GM23338 (cell line): ENCODE measurements at regions not wholly inside any gene's neighbourhood (a gene's known extent, or its start where the extent isn't known, plus 50 kb on each side); places are given as distances from the start of the nearest gene placed in this dataset.

Experiments used
- ATAC-seq: fragments of 200-7000 bp; cut with Tn5 transposase; 3 replicates; pipeline ENCODE4 v1.9.1; 2020
- DNase-seq: peaks from one replicate; pipeline ENCODE4 v3.0.0-alpha.2; 2015; ENCODE audit warnings: low spot score
- H2AFZ ChIP-seq: fragments of 200-600 bp; sonication (generic); 2 replicates; pipeline ENCODE4 v1.8.0; 2016; ENCODE audit warnings: antibody characterized with exemption, mild to moderate bottlenecking, moderate library complexity
- H3F3A ChIP-seq: fragments of 200-600 bp; sonication (generic); replicated peaks from 2 replicates; pipeline ENCODE4 v1.8.0; 2017; ENCODE audit warnings: antibody characterized with exemption, mixed run types, low read depth
- H3K27ac ChIP-seq: fragments of 200-600 bp; sonication (generic); 2 replicates; pipeline ENCODE4 v1.6.1; 2016; ENCODE audit warnings: low read depth
- H3K27me3 ChIP-seq: fragments of 200-600 bp; sonication (generic); 2 replicates; pipeline ENCODE4 v1.8.0; 2016; ENCODE audit warnings: mild to moderate bottlenecking, mixed run types, moderate library complexity; ENCODE audit not compliant: insufficient read depth
- H3K36me3 ChIP-seq: fragments of 200-600 bp; sonication (generic); 2 replicates; pipeline ENCODE4 v1.8.0; 2016; ENCODE audit warnings: mild to moderate bottlenecking; ENCODE audit not compliant: insufficient read depth
- H3K4me1 ChIP-seq: fragments of 200-600 bp; sonication (generic); 2 replicates; pipeline ENCODE4 v1.8.0; 2016; ENCODE audit warnings: mild to moderate bottlenecking, moderate library complexity; ENCODE audit not compliant: insufficient read depth
- H3K4me2 ChIP-seq: fragments of 200-600 bp; sonication (generic); 2 replicates; pipeline ENCODE4 v1.7.1; 2017; ENCODE audit warnings: mixed run types
- H3K4me3 ChIP-seq: fragments of 200-600 bp; sonication (generic); 2 replicates; pipeline ENCODE4 v1.6.1; 2016; ENCODE audit warnings: mixed run types
- H3K79me2 ChIP-seq: fragments of 200-600 bp; sonication (generic); replicated peaks from 2 replicates; pipeline ENCODE4 v1.8.0; 2017; ENCODE audit warnings: mild to moderate bottlenecking; ENCODE audit not compliant: insufficient read depth
- H3K9me2 ChIP-seq: fragments of 200-600 bp; sonication (generic); 2 replicates; pipeline ENCODE4 v1.8.0; 2017; ENCODE audit not compliant: insufficient read depth
- H4K20me1 ChIP-seq: fragments of 200-600 bp; sonication (generic); replicated peaks from 2 replicates; pipeline ENCODE4 v1.8.0; 2017; ENCODE audit warnings: mild to moderate bottlenecking; ENCODE audit not compliant: insufficient read depth
- H3K27ac Mint-ChIP-seq: 2 replicates; pipeline ENCODE4 v1.8.0; 2020; ENCODE audit warnings: inconsistent platforms, mild to moderate bottlenecking, moderate library complexity, mixed read lengths
- H3K27me3 Mint-ChIP-seq: 3 replicates; pipeline ENCODE4 v1.8.0; 2022; ENCODE audit warnings: low read depth, mild to moderate bottlenecking, moderate library complexity, mixed read lengths, inconsistent platforms; ENCODE audit not compliant: insufficient read depth, poor library complexity
- H3K36me3 Mint-ChIP-seq: 3 replicates; pipeline ENCODE4 v1.8.0; 2021; ENCODE audit warnings: low read depth, mild to moderate bottlenecking, inconsistent platforms, moderate library complexity, mixed read lengths
- H3K4me1 Mint-ChIP-seq: 3 replicates; pipeline ENCODE4 v1.8.0; 2020; ENCODE audit warnings: mild to moderate bottlenecking, inconsistent platforms, mixed read lengths
- H3K4me3 Mint-ChIP-seq: 3 replicates; pipeline ENCODE4 v1.8.0; 2021; ENCODE audit warnings: moderate library complexity, mild to moderate bottlenecking, inconsistent platforms, mixed read lengths
- H3K9me3 Mint-ChIP-seq: 3 replicates; pipeline ENCODE4 v1.8.0; 2020; ENCODE audit warnings: moderate library complexity, mild to moderate bottlenecking, inconsistent platforms, mixed read lengths
- CREB1 ChIP-seq: fragments of 250-450 bp; sonication (Bioruptor Pico); IDR thresholded peaks from 2 replicates; pipeline ENCODE4 v1.5.0; 2020; ENCODE audit warnings: low read depth, mild to moderate bottlenecking, moderate library complexity
- EZH2 ChIP-seq: fragments of 200-600 bp; sonication (generic); IDR thresholded peaks from one replicate; pipeline ENCODE4 v1.8.0; 2017; ENCODE audit warnings: antibody characterized with exemption, mild to moderate bottlenecking, low read depth; ENCODE audit not compliant: unreplicated experiment
- EZH2phosphoT487 ChIP-seq: fragments of 200-600 bp; sonication (generic); IDR thresholded peaks from one replicate; pipeline ENCODE4 v1.8.1; 2018; ENCODE audit warnings: antibody characterized with exemption; ENCODE audit not compliant: unreplicated experiment
- NANOG ChIP-seq: IDR thresholded peaks from 2 replicates; pipeline ENCODE4 v1.6.1; 2016; ENCODE audit warnings: antibody characterized with exemption, borderline replicate concordance
- POLR2AphosphoS5 ChIP-seq: IDR thresholded peaks from 2 replicates; pipeline ENCODE4 v1.6.1; 2016; ENCODE audit warnings: antibody characterized with exemption, low read depth
- STAT1 ChIP-seq: IDR thresholded peaks from one replicate; pipeline ENCODE4 v1.6.1; 2016; ENCODE audit warnings: antibody characterized with exemption; ENCODE audit not compliant: unreplicated experiment
- ZNF114 ChIP-seq: fragments of 250-450 bp; sonication (Bioruptor Pico); IDR thresholded peaks from 2 replicates; pipeline ENCODE4 v1.5.0; 2020; ENCODE audit warnings: mild to moderate bottlenecking, moderate library complexity
- ZNF331 ChIP-seq: fragments of 250-450 bp; sonication (Bioruptor Pico); IDR thresholded peaks from 2 replicates; pipeline ENCODE4 v1.5.0; 2020; ENCODE audit warnings: low read depth, mild to moderate bottlenecking, moderate library complexity
- TF ChIP-seq, protein P1 (sequence below), 2 experiments: fragments of 200-600 bp in 1 of 2; sonication (generic) in 1 of 2; conservative IDR thresholded peaks; 2 replicates each; pipeline versions ENCODE4 v1.5.1 to v1.6.1; 2016 to 2017; ENCODE audit warnings: antibody characterized with exemption in 2 of 2, low read depth in 2 of 2, mild to moderate bottlenecking in 2 of 2, moderate library complexity in 1 of 2
- TF ChIP-seq, protein P2 (sequence below): IDR thresholded peaks from 2 replicates; pipeline ENCODE4 v1.6.1; 2016; ENCODE audit warnings: antibody characterized with exemption
- TF ChIP-seq, protein P3 (sequence below): fragments of 250-450 bp; sonication (Bioruptor Pico); IDR thresholded peaks from 2 replicates; pipeline ENCODE4 v1.5.0; 2020; ENCODE audit warnings: mild to moderate bottlenecking, moderate library complexity

DNA sequence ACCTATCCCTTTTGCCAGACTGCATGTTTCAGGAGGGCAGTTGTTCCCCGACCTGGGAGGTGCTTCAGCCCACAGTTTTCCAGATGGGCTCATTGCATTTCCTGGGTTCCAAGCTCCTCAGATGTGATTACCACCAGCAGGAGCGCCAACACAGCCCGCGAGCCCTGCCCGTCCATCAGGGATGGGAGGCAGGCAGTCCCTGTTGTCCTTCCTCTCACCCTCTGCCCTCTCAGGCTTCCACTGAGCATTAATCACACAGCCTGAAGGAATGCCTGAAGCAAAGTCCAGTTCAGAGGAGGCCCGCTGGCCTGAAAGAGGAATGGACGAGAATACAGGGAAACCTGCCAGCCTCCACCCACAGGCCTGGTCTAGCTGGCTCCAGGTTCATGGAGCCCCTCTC, 256.3 kb upstream of the SDK2 start (continued):
- TF ChIP-seq EZH2phosphoT487, result no peak
- TF ChIP-seq CREB1 (CRISPR knock-in tag), result no peak
- no peak for TF ChIP-seq NANOG
- TF ChIP-seq, protein P1, sequence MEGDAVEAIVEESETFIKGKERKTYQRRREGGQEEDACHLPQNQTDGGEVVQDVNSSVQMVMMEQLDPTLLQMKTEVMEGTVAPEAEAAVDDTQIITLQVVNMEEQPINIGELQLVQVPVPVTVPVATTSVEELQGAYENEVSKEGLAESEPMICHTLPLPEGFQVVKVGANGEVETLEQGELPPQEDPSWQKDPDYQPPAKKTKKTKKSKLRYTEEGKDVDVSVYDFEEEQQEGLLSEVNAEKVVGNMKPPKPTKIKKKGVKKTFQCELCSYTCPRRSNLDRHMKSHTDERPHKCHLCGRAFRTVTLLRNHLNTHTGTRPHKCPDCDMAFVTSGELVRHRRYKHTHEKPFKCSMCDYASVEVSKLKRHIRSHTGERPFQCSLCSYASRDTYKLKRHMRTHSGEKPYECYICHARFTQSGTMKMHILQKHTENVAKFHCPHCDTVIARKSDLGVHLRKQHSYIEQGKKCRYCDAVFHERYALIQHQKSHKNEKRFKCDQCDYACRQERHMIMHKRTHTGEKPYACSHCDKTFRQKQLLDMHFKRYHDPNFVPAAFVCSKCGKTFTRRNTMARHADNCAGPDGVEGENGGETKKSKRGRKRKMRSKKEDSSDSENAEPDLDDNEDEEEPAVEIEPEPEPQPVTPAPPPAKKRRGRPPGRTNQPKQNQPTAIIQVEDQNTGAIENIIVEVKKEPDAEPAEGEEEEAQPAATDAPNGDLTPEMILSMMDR (conservative IDR thresholded peaks at IDR 0.05; ENCODE audit: low read depth in 2 of 2), result no peak
- TF ChIP-seq POLR2AphosphoS5, result no peak
- no peak for TF ChIP-seq ZNF331 (CRISPR knock-in tag)

DNA sequence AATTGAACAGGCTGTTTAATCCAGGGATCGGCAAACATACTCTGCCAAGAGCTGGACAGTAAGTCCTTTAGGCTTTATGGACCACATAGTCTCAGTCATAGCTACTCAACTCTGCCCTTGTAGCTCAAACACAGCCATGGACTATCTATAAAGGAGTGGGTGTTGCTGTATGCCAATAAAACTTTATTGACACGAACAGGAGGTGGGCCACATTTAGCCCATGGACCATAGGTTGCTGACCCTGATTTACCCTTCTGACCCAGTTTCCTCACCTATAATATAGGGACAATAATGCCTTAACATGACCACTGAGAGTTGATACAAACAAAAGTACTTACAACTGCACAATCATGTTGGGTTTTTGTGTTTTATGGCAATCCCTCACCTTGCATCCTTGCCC, 257.0 kb upstream of the SDK2 start:
- Histone ChIP-seq H3K4me2 (peak overlapping the region; percentile 96), H3F3A (peaks cover 4% of the 10 kb centered on the region; the same call in 1 of the 2 replicates), H2AFZ (peak overlapping the region; percentile 95), H3K36me3 (no peaks in the 10 kb centered on the region), H3K27me3 (peaks cover 99% of the 10 kb centered on the region), H4K20me1 (no peaks in the 10 kb centered on the region; the same call in 1 of the 2 replicates), H3K4me1 (peaks cover 15% of the 10 kb centered on the region), H3K27ac (no peak overlapping the region), H3K79me2 (no peaks in the 10 kb centered on the region), H3K9me2 (no peaks in the 10 kb centered on the region), H3K4me3 (peak overlapping the region; percentile 64)
- ATAC-seq, result no peak
- H3K9me3 Mint-ChIP-seq, result no peaks in the 10 kb centered on the region; the same call in 1 of the 3 replicates
- no peak for DNase-seq
- H3K4me1 Mint-ChIP-seq, result peaks cover 14% of the 10 kb centered on the region
- H3K27ac Mint-ChIP-seq, result no peak overlapping the region
- peak overlapping the region; percentile 79 for H3K4me3 Mint-ChIP-seq
- no peaks in the 10 kb centered on the region for H3K36me3 Mint-ChIP-seq
- TF ChIP-seq ZNF114 (CRISPR knock-in tag) (no peak), EZH2phosphoT487 (no peak), CREB1 (CRISPR knock-in tag) (no peak), EZH2 (no peak), POLR2AphosphoS5 (no peak), STAT1 (no peak)
- TF ChIP-seq, protein P2, sequence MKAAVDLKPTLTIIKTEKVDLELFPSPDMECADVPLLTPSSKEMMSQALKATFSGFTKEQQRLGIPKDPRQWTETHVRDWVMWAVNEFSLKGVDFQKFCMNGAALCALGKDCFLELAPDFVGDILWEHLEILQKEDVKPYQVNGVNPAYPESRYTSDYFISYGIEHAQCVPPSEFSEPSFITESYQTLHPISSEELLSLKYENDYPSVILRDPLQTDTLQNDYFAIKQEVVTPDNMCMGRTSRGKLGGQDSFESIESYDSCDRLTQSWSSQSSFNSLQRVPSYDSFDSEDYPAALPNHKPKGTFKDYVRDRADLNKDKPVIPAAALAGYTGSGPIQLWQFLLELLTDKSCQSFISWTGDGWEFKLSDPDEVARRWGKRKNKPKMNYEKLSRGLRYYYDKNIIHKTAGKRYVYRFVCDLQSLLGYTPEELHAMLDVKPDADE, result no peak
- TF ChIP-seq, protein P1 (conservative IDR thresholded peaks at IDR 0.05; ENCODE audit: low read depth in 2 of 2), result no peak
- TF ChIP-seq, protein P3, sequence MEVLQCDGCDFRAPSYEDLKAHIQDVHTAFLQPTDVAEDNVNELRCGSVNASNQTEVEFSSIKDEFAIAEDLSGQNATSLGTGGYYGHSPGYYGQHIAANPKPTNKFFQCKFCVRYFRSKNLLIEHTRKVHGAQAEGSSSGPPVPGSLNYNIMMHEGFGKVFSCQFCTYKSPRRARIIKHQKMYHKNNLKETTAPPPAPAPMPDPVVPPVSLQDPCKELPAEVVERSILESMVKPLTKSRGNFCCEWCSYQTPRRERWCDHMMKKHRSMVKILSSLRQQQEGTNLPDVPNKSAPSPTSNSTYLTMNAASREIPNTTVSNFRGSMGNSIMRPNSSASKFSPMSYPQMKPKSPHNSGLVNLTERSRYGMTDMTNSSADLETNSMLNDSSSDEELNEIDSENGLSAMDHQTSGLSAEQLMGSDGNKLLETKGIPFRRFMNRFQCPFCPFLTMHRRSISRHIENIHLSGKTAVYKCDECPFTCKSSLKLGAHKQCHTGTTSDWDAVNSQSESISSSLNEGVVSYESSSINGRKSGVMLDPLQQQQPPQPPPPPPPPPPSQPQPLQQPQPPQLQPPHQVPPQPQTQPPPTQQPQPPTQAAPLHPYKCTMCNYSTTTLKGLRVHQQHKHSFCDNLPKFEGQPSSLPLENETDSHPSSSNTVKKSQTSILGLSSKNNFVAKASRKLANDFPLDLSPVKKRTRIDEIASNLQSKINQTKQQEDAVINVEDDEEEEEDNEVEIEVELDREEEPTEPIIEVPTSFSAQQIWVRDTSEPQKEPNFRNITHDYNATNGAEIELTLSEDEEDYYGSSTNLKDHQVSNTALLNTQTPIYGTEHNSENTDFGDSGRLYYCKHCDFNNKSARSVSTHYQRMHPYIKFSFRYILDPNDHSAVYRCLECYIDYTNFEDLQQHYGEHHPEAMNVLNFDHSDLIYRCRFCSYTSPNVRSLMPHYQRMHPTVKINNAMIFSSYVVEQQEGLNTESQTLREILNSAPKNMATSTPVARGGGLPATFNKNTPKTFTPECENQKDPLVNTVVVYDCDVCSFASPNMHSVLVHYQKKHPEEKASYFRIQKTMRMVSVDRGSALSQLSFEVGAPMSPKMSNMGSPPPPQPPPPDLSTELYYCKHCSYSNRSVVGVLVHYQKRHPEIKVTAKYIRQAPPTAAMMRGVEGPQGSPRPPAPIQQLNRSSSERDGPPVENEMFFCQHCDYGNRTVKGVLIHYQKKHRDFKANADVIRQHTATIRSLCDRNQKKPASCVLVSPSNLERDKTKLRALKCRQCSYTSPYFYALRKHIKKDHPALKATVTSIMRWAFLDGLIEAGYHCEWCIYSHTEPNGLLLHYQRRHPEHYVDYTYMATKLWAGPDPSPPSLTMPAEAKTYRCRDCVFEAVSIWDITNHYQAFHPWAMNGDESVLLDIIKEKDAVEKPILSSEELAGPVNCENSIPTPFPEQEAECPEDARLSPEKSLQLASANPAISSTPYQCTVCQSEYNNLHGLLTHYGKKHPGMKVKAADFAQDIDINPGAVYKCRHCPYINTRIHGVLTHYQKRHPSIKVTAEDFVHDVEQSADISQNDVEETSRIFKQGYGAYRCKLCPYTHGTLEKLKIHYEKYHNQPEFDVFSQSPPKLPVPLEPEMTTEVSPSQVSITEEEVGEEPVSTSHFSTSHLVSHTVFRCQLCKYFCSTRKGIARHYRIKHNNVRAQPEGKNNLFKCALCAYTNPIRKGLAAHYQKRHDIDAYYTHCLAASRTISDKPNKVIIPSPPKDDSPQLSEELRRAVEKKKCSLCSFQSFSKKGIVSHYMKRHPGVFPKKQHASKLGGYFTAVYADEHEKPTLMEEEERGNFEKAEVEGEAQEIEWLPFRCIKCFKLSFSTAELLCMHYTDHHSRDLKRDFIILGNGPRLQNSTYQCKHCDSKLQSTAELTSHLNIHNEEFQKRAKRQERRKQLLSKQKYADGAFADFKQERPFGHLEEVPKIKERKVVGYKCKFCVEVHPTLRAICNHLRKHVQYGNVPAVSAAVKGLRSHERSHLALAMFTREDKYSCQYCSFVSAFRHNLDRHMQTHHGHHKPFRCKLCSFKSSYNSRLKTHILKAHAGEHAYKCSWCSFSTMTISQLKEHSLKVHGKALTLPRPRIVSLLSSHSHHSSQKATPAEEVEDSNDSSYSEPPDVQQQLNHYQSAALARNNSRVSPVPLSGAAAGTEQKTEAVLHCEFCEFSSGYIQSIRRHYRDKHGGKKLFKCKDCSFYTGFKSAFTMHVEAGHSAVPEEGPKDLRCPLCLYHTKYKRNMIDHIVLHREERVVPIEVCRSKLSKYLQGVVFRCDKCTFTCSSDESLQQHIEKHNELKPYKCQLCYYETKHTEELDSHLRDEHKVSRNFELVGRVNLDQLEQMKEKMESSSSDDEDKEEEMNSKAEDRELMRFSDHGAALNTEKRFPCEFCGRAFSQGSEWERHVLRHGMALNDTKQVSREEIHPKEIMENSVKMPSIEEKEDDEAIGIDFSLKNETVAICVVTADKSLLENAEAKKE (CRISPR knock-in tag), result no peak
- peaks cover 59% of the 10 kb centered on the region for H3K27me3 Mint-ChIP-seq
